Uterus (tissue), 3 donors: ENCODE measurements at regions not wholly inside any gene's neighbourhood (a gene's known extent, or its start where the extent isn't known, plus 50 kb on each side); places are given as distances from the start of the nearest gene placed in this dataset.

ENCODE experiments used
- DNase-seq, 2 donors: peaks; one replicate each; pipeline ENCODE4 v3.0.0-alpha.2; 2019 to 2020
- H3K27ac ChIP-seq, 2 donors: fragments of 200-600 bp; sonication (generic); 1 replicate in 1 of 2; 2 replicates in 1 of 2; pipeline ENCODE4 v1.5.1; 2016 to 2018
- H3K27me3 ChIP-seq, 2 donors: fragments of 200-600 bp; sonication (generic); one replicate each; pipeline ENCODE4 v1.5.1; 2018 to 2019; ENCODE audit warnings: control low read depth in 1 of 2
- H3K36me3 ChIP-seq, 2 donors: fragments of 200-600 bp; sonication (generic); one replicate each; pipeline ENCODE4 v1.5.1; 2019; ENCODE audit warnings: control low read depth in 1 of 2
- H3K4me1 ChIP-seq, 2 donors: fragments of 200-600 bp; sonication (generic); one replicate each; pipeline ENCODE4 v1.5.1; 2018 to 2019; ENCODE audit warnings: control low read depth in 1 of 2
- H3K4me3 ChIP-seq, 2 donors: fragments of 200-600 bp; sonication (generic); 1 replicate in 1 of 2; 2 replicates in 1 of 2; pipeline ENCODE4 v1.5.1; 2018 to 2019; ENCODE audit warnings: mild to moderate bottlenecking in 1 of 2
- H3K9me3 ChIP-seq, 2 donors: fragments of 200-600 bp; sonication (generic); one replicate each; pipeline ENCODE4 v1.5.1; 2019; ENCODE audit warnings: control low read depth in 1 of 2
- CTCF ChIP-seq, 4 experiments: fragments of 200-600 bp in 2 of 4; fragments of 450-650 bp in 2 of 4; sonication (generic) in 2 of 4; IDR thresholded peaks; one replicate each; pipeline ENCODE4 v1.5.1; 2016 to 2019; ENCODE audit warnings: antibody characterized with exemption in 4 of 4, mild to moderate bottlenecking in 2 of 4, moderate library complexity in 1 of 4
- POLR2A ChIP-seq, 2 donors: fragments of 450-650 bp; IDR thresholded peaks; one replicate each; pipeline ENCODE4 v1.6.1; 2016; ENCODE audit warnings: antibody characterized with exemption in 2 of 2, mild to moderate bottlenecking in 1 of 2, moderate library complexity in 1 of 2
- intact Hi-C: fragments of 100-400 bp; cut with DNase I; formaldehyde crosslinking; loops from one replicate; pipeline ENCODE4 v1.15.1; 2023; ENCODE audit warnings: low total_unique reads
- donor health status: DM: yes; HTN: yes; CAD: no.

- Histone ChIP-seq H3K4me3 (no peak overlapping the region), H3K9me3 (no peaks in the 10 kb centered on the region), H3K36me3 (no peaks in the 10 kb centered on the region), H3K4me1 (no peaks in the 10 kb centered on the region), H3K27me3 (no peaks in the 10 kb centered on the region), H3K27ac (no peak overlapping the region)
- intact Hi-C loops: no loop called here
- DNase-seq: no peak
- TF ChIP-seq POLR2A (IDR thresholded peaks at IDR 0.05) (no peak), CTCF (IDR thresholded peaks at IDR 0.05) (no peak)
These were observed 187.5 kb upstream of the SALL3 start for GRCh38 chr18:78792094-78792493.

- Histone ChIP-seq H3K9me3 (no peaks in the 10 kb centered on the region), H3K4me3 (no peak overlapping the region), H3K36me3 (no peaks in the 10 kb centered on the region), H3K27me3 (no peaks in the 10 kb centered on the region), H3K4me1 (no peaks in the 10 kb centered on the region), H3K27ac (no peak overlapping the region)
- no peak for TF ChIP-seq CTCF (IDR thresholded peaks at IDR 0.05)
- no peak for TF ChIP-seq POLR2A (IDR thresholded peaks at IDR 0.05)
- intact Hi-C loops: no loop called here
- no peak for DNase-seq
These were observed 186.9 kb upstream of the SALL3 start for GRCh38 chr18:78792736-78793135.

- no peak for DNase-seq
- no peak overlapping the region for H3K4me3 ChIP-seq
- intact Hi-C loops: no loop called here
- no peaks in the 10 kb centered on the region for H3K27me3 ChIP-seq
- no peaks in the 10 kb centered on the region for H3K9me3 ChIP-seq
- no peak overlapping the region for H3K27ac ChIP-seq
- TF ChIP-seq POLR2A (IDR thresholded peaks at IDR 0.05) (no peak), CTCF (IDR thresholded peaks at IDR 0.05) (no peak)
- no peaks in the 10 kb centered on the region for H3K4me1 ChIP-seq
- no peaks in the 10 kb centered on the region for H3K36me3 ChIP-seq
These were observed 186.1 kb upstream of the SALL3 start for GRCh38 chr18:78793313-78794070.

DNA sequence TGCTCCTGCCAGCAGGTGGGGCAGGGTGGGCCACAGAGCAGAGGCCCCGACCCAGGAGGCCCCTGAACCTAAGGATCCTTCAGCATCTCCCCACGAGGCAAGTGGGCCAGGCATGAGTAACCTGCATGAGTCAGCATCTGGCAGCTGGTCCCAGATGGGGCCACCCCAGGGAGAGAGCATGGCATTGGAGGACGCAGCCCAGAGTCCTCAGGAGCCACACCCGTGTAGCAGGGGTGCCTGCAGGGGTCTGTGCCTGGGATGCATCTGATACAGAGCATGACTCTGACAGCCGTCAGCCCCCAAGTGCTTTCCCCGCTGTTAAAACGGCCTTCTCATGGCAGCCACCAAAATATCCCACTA, 185.6 kb upstream of the SALL3 start:
- TF ChIP-seq POLR2A (IDR thresholded peaks at IDR 0.05) (no peak), CTCF (IDR thresholded peaks at IDR 0.05) (no peak)
- intact Hi-C loops: no loop called here
- no peak for DNase-seq
- Histone ChIP-seq H3K4me3 (no peak overlapping the region), H3K27me3 (no peaks in the 10 kb centered on the region), H3K9me3 (no peaks in the 10 kb centered on the region), H3K27ac (no peak overlapping the region), H3K4me1 (no peaks in the 10 kb centered on the region), H3K36me3 (no peaks in the 10 kb centered on the region)

DNA sequence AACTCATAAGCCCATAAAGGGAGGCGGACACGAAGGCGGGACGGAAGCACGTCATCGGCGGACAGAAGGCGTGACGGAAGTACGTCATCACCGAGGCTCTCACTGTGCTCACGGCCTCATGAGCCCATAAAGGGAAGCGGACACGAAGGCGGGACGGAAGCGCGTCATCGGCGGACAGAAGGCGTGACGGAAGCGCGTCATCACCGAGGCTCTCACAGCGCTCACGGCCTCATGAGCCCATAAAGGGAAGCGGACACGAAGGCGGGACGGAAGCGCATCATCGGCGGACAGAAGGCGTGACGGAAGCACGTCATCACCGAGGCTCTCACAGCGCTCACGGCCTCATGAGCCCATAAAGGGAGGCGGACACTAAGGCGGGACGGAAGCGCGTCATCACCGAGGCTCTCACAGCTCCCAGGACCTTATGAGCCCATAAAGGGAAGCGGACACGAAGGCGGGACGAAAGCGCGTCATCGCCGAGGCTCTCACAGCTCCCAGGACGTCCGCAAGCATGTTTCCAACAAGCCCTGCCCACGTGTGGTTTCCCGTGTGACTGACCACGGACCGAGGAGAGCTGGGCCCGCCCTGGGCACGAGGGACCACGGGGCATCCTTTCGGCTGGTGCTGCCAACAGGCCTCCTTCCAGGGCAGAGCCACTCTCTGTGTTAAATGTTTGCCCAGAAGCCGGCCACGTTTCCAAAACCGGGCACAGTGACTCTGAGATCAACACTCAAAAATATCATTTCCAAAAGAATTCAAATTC, 182.7 kb upstream of the SALL3 start:
- intact Hi-C loops: no loop called here
- H3K4me3 ChIP-seq: no peak overlapping the region
- no peaks in the 10 kb centered on the region for H3K4me1 ChIP-seq
- no peaks in the 10 kb centered on the region for H3K9me3 ChIP-seq
- H3K27ac ChIP-seq: no peak overlapping the region
- no peaks in the 10 kb centered on the region for H3K36me3 ChIP-seq
- no peak for TF ChIP-seq POLR2A (IDR thresholded peaks at IDR 0.05)
- no peak for TF ChIP-seq CTCF (IDR thresholded peaks at IDR 0.05)
- no peaks in the 10 kb centered on the region for H3K27me3 ChIP-seq
- no peak for DNase-seq
